Activated naive CD4-positive, alpha-beta T cell treated with anti-CD3 and anti-CD28 coated beads for 36 hours (primary cell): ENCODE measurements at regions not wholly inside any gene's neighbourhood (a gene's known extent, or its start where the extent isn't known, plus 50 kb on each side); places are given as distances from the start of the nearest gene placed in this dataset.

Source experiments
- CTCF ChIA-PET: fragments of 350-600 bp; sonication (Branson Sonifier 250); formaldehyde crosslinking; loops from one replicate; lab custom pipeline; 2021; ENCODE audit warnings: antibody characterized with exemption; lab: Charles Lee
- DNase-seq: peaks from one replicate; pipeline ENCODE4 v3.0.0-alpha.2; 2020
- H3K27ac Mint-ChIP-seq: one replicate; pipeline ENCODE4 v1.8.0; 2021; ENCODE audit warnings: mild to moderate bottlenecking, mixed read lengths
- H3K27me3 Mint-ChIP-seq: one replicate; pipeline ENCODE4 v1.8.0; 2021; ENCODE audit warnings: low read depth, mixed read lengths
- H3K36me3 Mint-ChIP-seq: one replicate; pipeline ENCODE4 v1.8.0; 2021; ENCODE audit warnings: low read depth, mixed read lengths
- H3K4me1 Mint-ChIP-seq: one replicate; pipeline ENCODE4 v1.8.0; 2021; ENCODE audit warnings: low read depth, mixed read lengths
- H3K4me3 Mint-ChIP-seq: one replicate; pipeline ENCODE4 v1.8.0; 2021; ENCODE audit warnings: mild to moderate bottlenecking, moderate library complexity, mixed read lengths
- H3K9me3 Mint-ChIP-seq: one replicate; pipeline ENCODE4 v1.8.0; 2021; ENCODE audit warnings: mixed read lengths
- intact Hi-C: fragments of 100-400 bp; cut with micrococcal nuclease; formaldehyde crosslinking; loops from one replicate; pipeline ENCODE4 v1.15.1; 2023

DNA sequence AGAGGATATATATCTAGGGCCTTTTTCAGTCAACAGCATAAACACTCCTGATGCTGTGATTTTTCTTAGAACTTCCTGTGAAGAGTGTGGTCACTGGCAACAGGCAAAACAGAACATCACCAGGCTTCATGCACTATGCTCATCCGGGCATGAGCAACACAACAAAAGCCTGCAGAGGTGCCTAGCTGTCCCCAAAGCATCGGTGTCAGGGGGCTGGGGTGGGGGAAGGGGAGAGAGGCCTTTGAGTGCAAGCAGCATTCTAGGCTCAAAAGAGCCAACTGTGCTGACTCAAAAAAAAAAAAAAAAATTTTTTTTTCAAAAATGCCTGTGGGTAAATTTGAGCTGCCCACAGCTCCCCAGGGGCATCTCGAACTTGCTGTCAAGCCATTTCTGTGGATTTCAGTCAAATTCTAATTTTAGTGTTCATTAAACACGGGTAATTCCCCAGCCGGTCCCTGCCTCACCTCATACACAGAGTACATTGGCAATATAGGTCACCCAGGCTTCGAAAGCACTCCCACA lies 194.6 kb upstream of the DYNLRB2 start:
- CTCF ChIA-PET = interaction anchor here (1.3 kb wide), 1 partner anchor 181 kb away, joined by 4 read pairs; no protein-coding TSS in a partner anchor
- Mint-ChIP-seq H3K4me3 (no peak overlapping the region), H3K27ac (no peak overlapping the region), H3K36me3 (no peaks in the 10 kb centered on the region), H3K27me3 (no peaks in the 10 kb centered on the region), H3K9me3 (no peaks in the 10 kb centered on the region), H3K4me1 (no peaks in the 10 kb centered on the region)
- intact Hi-C loops = no loop called here
- DNase-seq = no peak

DNA sequence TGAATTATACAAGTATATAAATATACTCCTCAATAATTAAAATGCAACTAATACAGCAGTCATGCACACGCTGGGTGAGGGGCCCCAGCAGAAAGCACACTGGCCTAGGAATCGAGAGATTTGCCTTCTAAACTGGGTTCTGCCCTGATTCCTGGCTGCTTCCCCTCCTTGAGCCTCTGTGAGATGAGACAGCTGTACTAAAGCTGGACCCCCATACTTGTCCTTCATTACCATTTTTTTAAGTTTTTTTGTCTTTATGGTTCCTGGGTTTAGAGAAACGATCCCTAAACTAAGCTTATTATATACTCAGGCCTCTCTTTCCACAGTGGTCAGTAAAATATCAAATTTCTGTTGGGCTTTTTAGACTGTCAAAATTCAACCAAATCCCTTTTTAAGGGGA lies 195.1 kb upstream of the DYNLRB2 start:
- CTCF ChIA-PET = interaction anchor here (1.3 kb wide), 1 partner anchor 181 kb away, joined by 4 read pairs; no protein-coding TSS in a partner anchor
- intact Hi-C loops = no loop called here
- Mint-ChIP-seq H3K27me3 (no peaks in the 10 kb centered on the region), H3K4me1 (no peaks in the 10 kb centered on the region), H3K9me3 (no peaks in the 10 kb centered on the region), H3K27ac (no peak overlapping the region), H3K4me3 (no peak overlapping the region), H3K36me3 (no peaks in the 10 kb centered on the region)
- no peak for DNase-seq

DNA sequence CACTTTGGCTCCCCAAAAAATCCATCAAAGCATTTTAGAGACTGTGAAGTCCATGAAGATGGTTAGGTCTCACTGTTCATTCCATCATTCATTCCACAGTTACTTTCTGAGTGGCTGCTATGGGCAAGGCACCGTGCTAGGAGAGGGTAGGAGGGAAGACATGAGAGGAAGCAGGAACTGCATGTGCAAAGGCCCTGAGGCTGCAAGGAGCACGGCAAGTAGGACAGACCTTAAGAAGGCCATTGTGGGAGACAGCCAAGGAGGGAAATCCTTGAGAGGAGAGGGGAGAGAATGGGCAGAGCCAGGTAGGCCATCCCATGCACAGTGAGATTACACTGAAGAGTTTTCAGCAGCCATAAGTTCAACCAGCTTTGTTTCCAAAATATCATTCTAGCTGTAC lies 196.2 kb upstream of the DYNLRB2 start:
- intact Hi-C loops = no loop called here
- DNase-seq = no peak
- CTCF ChIA-PET = no interaction called here
- Mint-ChIP-seq H3K4me3 (no peak overlapping the region), H3K36me3 (no peaks in the 10 kb centered on the region), H3K4me1 (no peaks in the 10 kb centered on the region), H3K27ac (no peak overlapping the region), H3K9me3 (no peaks in the 10 kb centered on the region), H3K27me3 (no peaks in the 10 kb centered on the region)

DNA sequence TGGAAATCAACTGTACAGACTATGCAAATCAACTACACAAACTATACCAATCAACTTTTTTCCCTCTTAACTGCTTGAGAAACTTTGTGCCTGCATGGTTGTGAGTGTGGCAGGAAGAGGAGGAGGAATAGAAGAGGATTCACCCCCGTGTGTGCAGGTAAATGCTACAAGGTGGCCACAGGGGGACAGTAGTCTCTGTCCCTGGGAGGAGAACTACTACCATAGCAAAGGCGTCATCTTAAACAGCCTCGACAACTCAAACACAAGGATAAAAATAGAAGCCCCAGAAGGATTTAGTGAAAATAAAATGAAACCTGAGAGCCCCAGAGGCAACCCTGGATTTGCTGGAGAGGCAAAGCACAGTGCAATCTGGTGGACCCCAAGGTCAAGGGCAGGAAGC lies 199.5 kb upstream of the DYNLRB2 start:
- DNase-seq = no peak
- Mint-ChIP-seq H3K9me3 (no peaks in the 10 kb centered on the region), H3K27ac (no peak overlapping the region), H3K4me3 (no peak overlapping the region), H3K36me3 (no peaks in the 10 kb centered on the region), H3K27me3 (no peaks in the 10 kb centered on the region), H3K4me1 (no peaks in the 10 kb centered on the region)
- intact Hi-C loops = no loop called here
- CTCF ChIA-PET = no interaction called here

DNA sequence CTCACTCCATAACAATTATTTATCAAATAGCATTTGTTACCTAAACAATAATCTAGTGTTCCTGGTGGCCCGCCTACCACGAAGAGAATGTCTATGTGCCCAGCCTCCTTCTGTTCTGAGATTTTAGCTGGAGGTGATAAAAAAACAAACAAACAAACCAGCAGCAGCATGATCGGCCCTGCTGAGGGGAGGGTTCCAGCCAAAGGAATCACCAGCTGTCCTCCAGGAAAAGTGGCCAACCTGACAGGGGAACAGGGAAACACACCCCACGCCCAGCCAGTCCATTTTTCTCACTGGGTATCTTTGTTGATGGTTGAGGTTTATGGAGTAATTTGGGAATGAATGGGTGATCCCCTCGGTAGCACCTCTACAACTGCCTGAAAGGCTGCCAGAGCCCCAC lies 203.0 kb upstream of the DYNLRB2 start:
- CTCF ChIA-PET = no interaction called here
- H3K36me3 Mint-ChIP-seq = no peaks in the 10 kb centered on the region
- H3K27me3 Mint-ChIP-seq = no peaks in the 10 kb centered on the region

DNA sequence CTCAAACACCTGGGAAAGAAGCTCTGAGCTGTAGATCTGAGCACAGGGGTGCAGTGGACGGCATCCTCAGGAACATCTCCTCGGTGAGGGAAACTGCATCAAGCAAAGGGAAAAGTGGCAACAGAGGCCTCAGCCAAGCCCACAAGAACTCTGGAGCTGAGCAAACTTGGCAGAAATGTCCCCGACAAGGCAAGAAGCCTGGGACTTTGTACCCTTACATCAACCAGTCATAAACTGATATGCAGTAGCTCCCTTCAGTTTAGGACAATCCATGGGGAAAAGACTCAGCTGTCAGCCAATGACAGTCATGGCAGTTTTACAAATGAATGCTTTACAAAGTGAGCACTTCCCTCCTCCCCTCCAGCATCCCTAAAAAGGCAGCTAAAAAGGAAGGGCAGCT lies 210.0 kb upstream of the DYNLRB2 start:
- no peak for DNase-seq
- Mint-ChIP-seq H3K9me3 (no peaks in the 10 kb centered on the region), H3K36me3 (no peaks in the 10 kb centered on the region), H3K4me3 (no peak overlapping the region), H3K4me1 (no peaks in the 10 kb centered on the region), H3K27ac (no peak overlapping the region), H3K27me3 (peaks cover 4% of the 10 kb centered on the region)
- CTCF ChIA-PET = interaction anchor here (1.2 kb wide), 1 partner anchor 135 kb away, joined by 3 read pairs; no protein-coding TSS in a partner anchor
- intact Hi-C loops = no loop called here

More for the DNA sequence above, 203.0 kb upstream of the DYNLRB2 start:
- intact Hi-C loops = no loop called here
- Mint-ChIP-seq H3K27ac (no peak overlapping the region), H3K9me3 (no peaks in the 10 kb centered on the region), H3K4me3 (no peak overlapping the region), H3K4me1 (no peaks in the 10 kb centered on the region)
- DNase-seq = no peak

DNA sequence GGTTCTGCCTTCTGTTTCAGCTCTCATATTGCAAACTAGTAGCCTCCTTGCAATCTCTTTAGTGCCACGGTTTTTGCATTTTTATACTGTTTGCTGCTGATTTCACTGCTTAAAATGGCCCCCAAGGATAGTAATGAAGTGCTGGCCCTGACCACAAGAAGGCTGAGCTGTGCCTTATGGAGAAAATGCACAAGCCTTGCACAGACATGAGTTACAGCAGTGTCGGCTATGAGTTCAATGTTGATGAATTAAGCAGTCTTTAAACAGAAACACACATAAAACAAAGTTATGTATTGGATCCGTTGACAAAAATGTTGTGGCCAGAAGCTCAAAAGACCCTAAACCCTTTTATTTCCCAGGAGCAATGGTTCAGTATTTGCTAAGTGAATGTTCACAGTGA lies 210.6 kb upstream of the DYNLRB2 start:
- no peak for DNase-seq
- Mint-ChIP-seq H3K9me3 (no peaks in the 10 kb centered on the region), H3K27me3 (peaks cover 4% of the 10 kb centered on the region)

DNA sequence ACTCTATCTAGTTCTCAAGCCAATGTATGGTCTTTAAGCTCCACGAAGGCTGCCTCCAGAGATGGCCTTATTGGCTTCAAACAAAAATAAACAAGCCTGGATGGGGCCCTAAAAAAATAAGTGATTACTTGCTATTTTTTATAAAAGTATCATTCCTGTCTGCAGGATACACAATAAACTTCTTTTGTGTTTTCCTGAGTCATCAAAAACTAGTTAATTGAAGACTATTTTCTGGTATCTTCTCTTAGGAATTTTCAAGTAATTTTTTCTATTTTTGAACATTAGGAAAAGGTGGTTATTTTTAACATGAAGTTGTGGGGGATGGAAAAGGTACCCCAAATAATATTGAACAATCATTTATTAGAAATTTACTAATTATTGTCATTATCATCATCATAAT lies 213.1 kb upstream of the DYNLRB2 start:
- no peaks in the 10 kb centered on the region for H3K36me3 Mint-ChIP-seq
- no peaks in the 10 kb centered on the region for H3K4me1 Mint-ChIP-seq
- no peak for DNase-seq
- H3K27me3 Mint-ChIP-seq = peaks cover 4% of the 10 kb centered on the region
- H3K4me3 Mint-ChIP-seq = no peak overlapping the region
- no peak overlapping the region for H3K27ac Mint-ChIP-seq
- CTCF ChIA-PET = no interaction called here
- H3K9me3 Mint-ChIP-seq = no peaks in the 10 kb centered on the region
- intact Hi-C loops = no loop called here

More for the DNA sequence above, 210.6 kb upstream of the DYNLRB2 start:
- Mint-ChIP-seq H3K36me3 (no peaks in the 10 kb centered on the region), H3K4me1 (no peaks in the 10 kb centered on the region), H3K4me3 (no peak overlapping the region), H3K27ac (no peak overlapping the region)
- CTCF ChIA-PET = interaction anchor here (1.2 kb wide), 1 partner anchor 136 kb away, joined by 3 read pairs; no protein-coding TSS in a partner anchor
- intact Hi-C loops = no loop called here

DNA sequence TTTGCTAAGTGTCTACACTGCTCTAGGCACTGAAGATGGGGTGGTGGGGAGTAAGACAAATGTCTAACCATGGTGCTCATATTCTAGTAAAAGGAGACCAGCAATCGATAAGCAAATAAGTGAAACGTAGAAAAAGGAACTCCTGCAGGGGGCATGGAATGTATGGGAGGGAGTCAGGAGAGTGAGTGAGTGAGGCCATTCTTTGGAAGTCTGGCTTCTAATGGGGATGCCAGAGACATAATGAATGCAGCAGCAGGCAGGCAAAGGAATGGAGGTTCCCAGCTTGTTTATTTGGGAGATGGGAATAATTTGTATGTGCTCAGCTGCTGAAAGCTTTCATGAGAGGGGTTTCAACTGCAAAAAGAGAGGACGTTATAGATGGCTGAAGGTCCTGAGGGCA lies 216.4 kb upstream of the DYNLRB2 start:
- intact Hi-C loops = no loop called here
- no peak overlapping the region for H3K27ac Mint-ChIP-seq
- H3K27me3 Mint-ChIP-seq = peaks cover 9% of the 10 kb centered on the region
- H3K4me1 Mint-ChIP-seq = no peaks in the 10 kb centered on the region
- no peaks in the 10 kb centered on the region for H3K36me3 Mint-ChIP-seq
- DNase-seq = no peak
- H3K4me3 Mint-ChIP-seq = no peak overlapping the region
- H3K9me3 Mint-ChIP-seq = no peaks in the 10 kb centered on the region
- CTCF ChIA-PET = no interaction called here

DNA sequence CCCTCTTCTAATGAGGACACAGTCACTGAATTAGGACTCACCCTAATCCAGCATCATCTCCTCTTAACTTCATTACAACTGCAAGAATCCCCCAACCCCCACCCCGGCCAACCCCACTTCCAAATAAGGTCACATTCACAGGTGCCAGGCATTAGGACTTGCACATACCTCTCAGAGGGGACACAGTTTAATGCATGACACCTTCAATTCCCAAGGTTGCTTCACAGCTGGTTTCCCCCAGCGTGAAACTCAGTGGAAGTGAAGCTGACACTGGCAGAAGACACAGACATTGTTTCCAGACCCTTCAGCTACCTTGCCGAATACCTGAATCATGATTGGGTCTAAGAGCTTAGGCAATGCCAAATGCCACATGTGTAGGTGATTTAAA lies 217.0 kb upstream of the DYNLRB2 start:
- Mint-ChIP-seq H3K4me3 (no peak overlapping the region), H3K27me3 (peaks cover 10% of the 10 kb centered on the region), H3K27ac (no peak overlapping the region), H3K9me3 (no peaks in the 10 kb centered on the region), H3K36me3 (no peaks in the 10 kb centered on the region), H3K4me1 (no peaks in the 10 kb centered on the region)
- intact Hi-C loops = no loop called here
- DNase-seq = no peak
- CTCF ChIA-PET = no interaction called here

DNA sequence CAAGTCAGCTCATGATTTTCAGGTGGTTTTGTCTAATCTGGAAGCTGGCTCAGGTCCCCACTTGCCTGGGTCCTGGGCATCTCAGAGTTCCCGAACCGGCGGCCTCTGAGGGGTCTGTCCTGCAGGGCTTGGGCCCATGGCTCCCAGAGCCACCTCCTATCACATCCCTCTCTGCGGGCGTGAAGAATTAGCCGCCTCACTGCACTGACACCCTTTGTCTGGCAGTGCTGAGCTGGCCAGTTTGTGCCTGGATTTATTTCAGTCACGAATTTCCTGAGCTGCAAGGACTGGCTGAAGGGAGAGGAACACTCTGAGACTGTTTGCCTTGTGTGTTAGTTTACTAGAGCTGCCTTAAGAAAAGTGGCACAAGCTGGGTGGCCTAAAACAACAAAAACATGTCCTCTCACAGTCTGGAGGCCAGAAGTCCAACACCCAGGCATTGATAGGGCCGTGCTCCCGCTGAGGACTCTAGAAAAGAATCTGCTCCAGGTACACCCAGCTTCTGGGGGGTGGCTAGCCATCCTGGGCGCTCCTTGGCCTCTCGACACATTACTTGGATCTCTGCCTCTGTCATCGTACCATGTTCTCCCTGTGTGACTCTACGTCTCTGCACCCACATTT lies 217.5 kb upstream of the DYNLRB2 start:
- H3K27me3 Mint-ChIP-seq = peaks cover 14% of the 10 kb centered on the region
- H3K9me3 Mint-ChIP-seq = no peaks in the 10 kb centered on the region
- CTCF ChIA-PET = no interaction called here
- intact Hi-C loops = no loop called here
- DNase-seq = no peak
- H3K27ac Mint-ChIP-seq = no peak overlapping the region
- H3K4me1 Mint-ChIP-seq = no peaks in the 10 kb centered on the region
- H3K36me3 Mint-ChIP-seq = no peaks in the 10 kb centered on the region
- H3K4me3 Mint-ChIP-seq = no peak overlapping the region

DNA sequence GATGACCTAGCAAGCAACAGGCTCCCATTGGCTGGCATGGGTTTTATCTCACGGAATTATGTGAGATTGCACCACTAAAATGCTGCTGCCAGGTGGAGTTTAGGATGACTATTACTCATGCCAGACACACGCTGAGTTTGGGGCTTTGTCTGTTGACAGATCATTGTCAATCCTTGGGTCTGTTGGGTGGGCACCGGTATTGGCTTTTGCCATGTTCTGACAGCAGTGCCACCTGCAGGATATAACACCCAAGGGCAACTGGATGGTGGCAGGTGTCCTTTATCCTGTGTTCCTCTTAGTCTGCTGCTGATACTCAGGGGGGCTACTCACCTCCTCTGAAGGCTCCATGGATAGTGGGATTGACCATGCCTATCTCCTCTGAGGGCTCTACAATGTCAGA lies 221.6 kb upstream of the DYNLRB2 start:
- no peak overlapping the region for H3K4me3 Mint-ChIP-seq
- H3K9me3 Mint-ChIP-seq = no peaks in the 10 kb centered on the region
- no peak overlapping the region for H3K27ac Mint-ChIP-seq
- DNase-seq = no peak
- intact Hi-C loops = no loop called here
- CTCF ChIA-PET = no interaction called here
- peaks cover 16% of the 10 kb centered on the region for H3K27me3 Mint-ChIP-seq
- H3K4me1 Mint-ChIP-seq = no peaks in the 10 kb centered on the region
- H3K36me3 Mint-ChIP-seq = no peaks in the 10 kb centered on the region

DNA sequence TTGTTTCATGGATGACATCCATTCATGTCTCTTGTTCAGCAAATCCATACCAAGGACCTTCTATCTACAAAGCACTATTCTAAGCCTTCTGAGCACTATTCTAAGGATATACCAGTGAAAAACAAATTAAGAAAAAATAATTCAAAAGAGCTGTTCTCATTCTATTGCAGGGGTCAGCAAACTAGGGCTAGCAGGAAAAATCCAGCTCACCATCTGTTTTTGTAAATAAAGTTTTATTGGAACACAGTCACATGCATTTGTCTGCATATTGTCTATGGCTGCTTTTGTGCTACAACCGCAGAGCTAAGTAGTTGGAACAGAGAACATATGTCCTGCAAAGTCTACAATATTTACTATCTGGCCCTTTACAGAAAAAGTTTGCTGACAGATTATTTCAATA lies 222.7 kb upstream of the DYNLRB2 start:
- DNase-seq = no peak
- Mint-ChIP-seq H3K4me3 (no peak overlapping the region), H3K36me3 (no peaks in the 10 kb centered on the region), H3K4me1 (no peaks in the 10 kb centered on the region), H3K27ac (no peak overlapping the region), H3K9me3 (no peaks in the 10 kb centered on the region), H3K27me3 (peaks cover 16% of the 10 kb centered on the region)
- CTCF ChIA-PET = interaction anchor here (1.1 kb wide), 1 partner anchor 199 kb away, joined by 3 read pairs; no protein-coding TSS in a partner anchor
- intact Hi-C loops = no loop called here
